H9 (cell line): ENCODE measurements at regions not wholly inside any gene's neighbourhood (a gene's known extent, or its start where the extent isn't known, plus 50 kb on each side); places are given as distances from the start of the nearest gene placed in this dataset.
A peak's percentile ranks its signal among the peaks of the same experiment; 100 is the strongest.

Source experiments
- DNase-seq: peaks from one replicate; pipeline ENCODE4 v3.0.0-alpha.2; 2017
- H2AFZ ChIP-seq: one replicate; pipeline ENCODE4 v1.6.1; 2013; ENCODE audit warnings: mild to moderate bottlenecking, low read length, control low read depth, moderate library complexity
- H2AK5ac ChIP-seq: 2 replicates; pipeline ENCODE4 v1.6.1; 2013; ENCODE audit warnings: low read length, control low read depth, mixed read lengths; ENCODE audit not compliant: insufficient read length
- H2BK120ac ChIP-seq: one replicate; pipeline ENCODE4 v1.6.1; 2013; ENCODE audit warnings: low read depth, mild to moderate bottlenecking, low read length, control low read depth, inconsistent platforms; ENCODE audit not compliant: poor library complexity, severe bottlenecking
- H2BK12ac ChIP-seq: 2 replicates; pipeline ENCODE4 v1.6.1; 2013; ENCODE audit warnings: low read length, control low read depth, mixed read lengths, low read depth; ENCODE audit not compliant: insufficient read length
- H2BK15ac ChIP-seq: 2 replicates; pipeline ENCODE4 v1.6.1; 2013; ENCODE audit warnings: low read depth, low read length, control low read depth
- H2BK20ac ChIP-seq: one replicate; pipeline ENCODE4 v1.6.1; 2013; ENCODE audit warnings: low read depth, mild to moderate bottlenecking, low read length, control low read depth, inconsistent platforms; ENCODE audit not compliant: poor library complexity, severe bottlenecking
- H2BK5ac ChIP-seq: 2 replicates; pipeline ENCODE4 v1.6.1; 2013; ENCODE audit warnings: low read length, control low read depth, mixed read lengths; ENCODE audit not compliant: insufficient read length
- H3K14ac ChIP-seq: 2 replicates; pipeline ENCODE4 v1.6.1; 2013; ENCODE audit warnings: low read length, control low read depth; ENCODE audit not compliant: insufficient read depth
- H3K18ac ChIP-seq: 2 replicates; pipeline ENCODE4 v1.6.1; 2013; ENCODE audit warnings: low read depth, mild to moderate bottlenecking, mixed read lengths, low read length, control low read depth; ENCODE audit not compliant: insufficient read length
- H3K23ac ChIP-seq: 2 replicates; pipeline ENCODE4 v1.6.1; 2013; ENCODE audit warnings: low read length, control low read depth, mixed read lengths, low read depth; ENCODE audit not compliant: insufficient read length
- H3K23me2 ChIP-seq: 2 replicates; pipeline ENCODE4 v1.6.1; 2013; ENCODE audit warnings: low read depth, mild to moderate bottlenecking, mixed read lengths, low read length, control low read depth; ENCODE audit not compliant: insufficient read length, poor library complexity, severe bottlenecking
- H3K27ac ChIP-seq: 2 replicates; pipeline ENCODE4 v1.5.1; 2013; ENCODE audit warnings: low read length, control low read depth, mixed read lengths, low read depth; ENCODE audit not compliant: insufficient read length
- H3K27me3 ChIP-seq: 2 replicates; pipeline ENCODE4 v1.6.1; 2013; ENCODE audit warnings: low read length, control low read depth, inconsistent platforms; ENCODE audit not compliant: insufficient read depth
- H3K4ac ChIP-seq: 2 replicates; pipeline ENCODE4 v1.6.1; 2013; ENCODE audit warnings: low read depth, mild to moderate bottlenecking, control low read depth, inconsistent platforms, low read length, moderate library complexity
- H3K4me1 ChIP-seq: 2 replicates; pipeline ENCODE4 v1.6.1; 2013; ENCODE audit warnings: low read length, control low read depth, inconsistent platforms; ENCODE audit not compliant: insufficient read depth
- H3K4me2 ChIP-seq: 2 replicates; pipeline ENCODE4 v1.6.1; 2013; ENCODE audit warnings: low read length, control low read depth, mixed read lengths; ENCODE audit not compliant: insufficient read length, insufficient read depth
- H3K56ac ChIP-seq: 2 replicates; pipeline ENCODE4 v1.6.1; 2013; ENCODE audit warnings: low read depth, mild to moderate bottlenecking, mixed read lengths, low read length, control low read depth; ENCODE audit not compliant: insufficient read length
- H3K79me1 ChIP-seq: 2 replicates; pipeline ENCODE4 v1.6.1; 2013; ENCODE audit warnings: low read depth, mild to moderate bottlenecking, moderate library complexity, low read length, control low read depth, inconsistent platforms; ENCODE audit not compliant: insufficient read depth, poor library complexity, severe bottlenecking
- H3K79me2 ChIP-seq: 2 replicates; pipeline ENCODE4 v1.6.1; 2013; ENCODE audit warnings: low read length, control low read depth, inconsistent platforms; ENCODE audit not compliant: insufficient read depth
- H3K9ac ChIP-seq: 2 replicates; pipeline ENCODE4 v1.6.1; 2013; ENCODE audit warnings: low read length, control low read depth, mixed read lengths; ENCODE audit not compliant: insufficient read length; ENCODE audit errors: extremely low read depth
- H3K9me3 ChIP-seq: one replicate; pipeline ENCODE4 v1.6.1; 2013; ENCODE audit warnings: low read depth, low read length, inconsistent platforms; ENCODE audit not compliant: control insufficient read depth
- H3T11ph ChIP-seq: one replicate; pipeline ENCODE4 v1.6.1; 2013; ENCODE audit warnings: mild to moderate bottlenecking, low read length, control low read depth, inconsistent platforms
- H4K20me1 ChIP-seq: one replicate; pipeline ENCODE4 v1.6.1; 2013; ENCODE audit not compliant: control insufficient read depth, insufficient read length, insufficient read depth
- H4K5ac ChIP-seq: 2 replicates; pipeline ENCODE4 v1.6.1; 2013; ENCODE audit warnings: low read depth, mild to moderate bottlenecking, mixed read lengths, low read length, control low read depth; ENCODE audit not compliant: insufficient read length
- H4K8ac ChIP-seq: replicated peaks from 2 replicates; pipeline ENCODE4 v1.6.1; 2013; ENCODE audit warnings: low read length, control low read depth, mixed read lengths, low read depth; ENCODE audit not compliant: insufficient read length
- H4K91ac ChIP-seq: 2 replicates; pipeline ENCODE4 v1.6.1; 2013; ENCODE audit warnings: low read depth, mild to moderate bottlenecking, moderate library complexity, mixed read lengths, low read length, control low read depth; ENCODE audit not compliant: insufficient read length
- H3K27ac Mint-ChIP-seq, 3 experiments: 2 replicates in 2 of 3; 3 replicates in 1 of 3; pipeline ENCODE4 v1.8.0; 2020 to 2021; ENCODE audit warnings: mixed read lengths in 3 of 3, mild to moderate bottlenecking in 1 of 3, moderate library complexity in 1 of 3
- H3K27me3 Mint-ChIP-seq: 2 replicates; pipeline ENCODE4 v1.8.0; 2021; ENCODE audit warnings: low read depth, mild to moderate bottlenecking, moderate library complexity, mixed read lengths
- H3K36me3 Mint-ChIP-seq, 3 experiments: 2 replicates in 2 of 3; 3 replicates in 1 of 3; pipeline ENCODE4 v1.8.0; 2020 to 2021; ENCODE audit warnings: low read depth in 3 of 3, mixed read lengths in 3 of 3; ENCODE audit not compliant: insufficient read depth in 1 of 3
- H3K4me1 Mint-ChIP-seq, 2 experiments: 2 replicates each; pipeline ENCODE4 v1.8.0; 2020; ENCODE audit warnings: mixed read lengths in 2 of 2
- H3K4me3 Mint-ChIP-seq, 2 experiments: 2 replicates in 1 of 2; 3 replicates in 1 of 2; pipeline ENCODE4 v1.8.0; 2020 to 2021; ENCODE audit warnings: mild to moderate bottlenecking in 2 of 2, mixed read lengths in 2 of 2, moderate library complexity in 1 of 2
- H3K9me3 Mint-ChIP-seq, 2 experiments: 2 replicates in 1 of 2; 3 replicates in 1 of 2; pipeline ENCODE4 v1.8.0; 2020; ENCODE audit warnings: mild to moderate bottlenecking in 2 of 2, mixed read lengths in 2 of 2, moderate library complexity in 1 of 2
- WGBS: extraction: QIAGEN DNeasy Blood & Tissue Kit; methylation state at CpG from one replicate; pipeline ENCODE4 v1.1.7; 2013; ENCODE audit warnings: missing lambda C conversion rate, low lambda C conversion rate, mixed read lengths; ENCODE audit not compliant: insufficient read length; ENCODE audit errors: extremely low coverage; 5-methylcytosine and 5-hydroxymethylcytosine counted together
- TF ChIP-seq, protein P1 (sequence below): fragments of 200-600 bp; sonication (generic); conservative IDR thresholded peaks from 3 replicates; pipeline ENCODE4 v1.8.0; 2021; ENCODE audit warnings: antibody characterized with exemption, mild to moderate bottlenecking

DNA sequence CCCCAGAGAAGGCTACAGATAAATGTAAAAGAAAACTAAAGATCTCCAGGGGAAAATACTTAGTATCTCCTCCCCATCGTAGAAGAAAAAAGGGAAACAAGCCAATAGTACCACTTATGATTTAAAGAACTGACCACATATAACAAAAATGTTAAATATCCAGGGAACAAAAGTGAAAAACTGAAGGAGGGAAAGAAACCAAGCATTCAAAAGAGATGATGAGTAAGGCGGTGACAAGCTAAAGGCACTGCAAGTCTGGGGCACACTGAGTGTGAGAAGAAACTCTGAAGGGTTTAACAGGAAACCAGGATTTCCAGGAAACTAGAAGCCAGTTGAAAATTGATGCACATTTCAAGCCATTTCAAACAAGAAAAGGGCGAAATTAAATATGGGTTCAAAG lies 226.3 kb downstream of the AHR start:
- H3K4me2 ChIP-seq = no peak overlapping the region
- no peaks in the 10 kb centered on the region for H4K20me1 ChIP-seq
- H3K23ac ChIP-seq = no peak overlapping the region
- no peak overlapping the region for H3K14ac ChIP-seq
- H2AFZ ChIP-seq = no peak overlapping the region
- H3K4me1 ChIP-seq = no peaks in the 10 kb centered on the region
- no peak for DNase-seq
- no peaks in the 10 kb centered on the region for H3K79me2 ChIP-seq
- H3K4ac ChIP-seq = no peak overlapping the region
- Mint-ChIP-seq H3K27ac (peak overlapping the region in 1 of 3 experiments; percentile 45; a peak in 2 of 7 replicates), H3K4me1 (peaks cover 0 to 2% of the 10 kb centered on the region in 2 experiments; a peak in 1 of 4 replicates), H3K27me3 (no peaks in the 10 kb centered on the region), H3K9me3 (no peaks in the 10 kb centered on the region), H3K36me3 (no peaks in the 10 kb centered on the region), H3K4me3 (no peak overlapping the region)
- H3K27me3 ChIP-seq = no peaks in the 10 kb centered on the region
- H3K9me3 ChIP-seq = no peaks in the 10 kb centered on the region
- no peak overlapping the region for H2BK20ac ChIP-seq
- no peak overlapping the region for H4K5ac ChIP-seq
- TF ChIP-seq, protein P1, sequence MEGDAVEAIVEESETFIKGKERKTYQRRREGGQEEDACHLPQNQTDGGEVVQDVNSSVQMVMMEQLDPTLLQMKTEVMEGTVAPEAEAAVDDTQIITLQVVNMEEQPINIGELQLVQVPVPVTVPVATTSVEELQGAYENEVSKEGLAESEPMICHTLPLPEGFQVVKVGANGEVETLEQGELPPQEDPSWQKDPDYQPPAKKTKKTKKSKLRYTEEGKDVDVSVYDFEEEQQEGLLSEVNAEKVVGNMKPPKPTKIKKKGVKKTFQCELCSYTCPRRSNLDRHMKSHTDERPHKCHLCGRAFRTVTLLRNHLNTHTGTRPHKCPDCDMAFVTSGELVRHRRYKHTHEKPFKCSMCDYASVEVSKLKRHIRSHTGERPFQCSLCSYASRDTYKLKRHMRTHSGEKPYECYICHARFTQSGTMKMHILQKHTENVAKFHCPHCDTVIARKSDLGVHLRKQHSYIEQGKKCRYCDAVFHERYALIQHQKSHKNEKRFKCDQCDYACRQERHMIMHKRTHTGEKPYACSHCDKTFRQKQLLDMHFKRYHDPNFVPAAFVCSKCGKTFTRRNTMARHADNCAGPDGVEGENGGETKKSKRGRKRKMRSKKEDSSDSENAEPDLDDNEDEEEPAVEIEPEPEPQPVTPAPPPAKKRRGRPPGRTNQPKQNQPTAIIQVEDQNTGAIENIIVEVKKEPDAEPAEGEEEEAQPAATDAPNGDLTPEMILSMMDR = no peak
- no peak overlapping the region for H3K27ac ChIP-seq
- H4K91ac ChIP-seq = no peak overlapping the region
- no peak overlapping the region for H3T11ph ChIP-seq
- no peak overlapping the region for H3K56ac ChIP-seq
- no peak overlapping the region for H2AK5ac ChIP-seq
- H3K9ac ChIP-seq = no peak overlapping the region
- H3K23me2 ChIP-seq = no peaks in the 10 kb centered on the region
- H3K79me1 ChIP-seq = no peaks in the 10 kb centered on the region
- WGBS = no CpG with 5 or more reads among the region's 3 CpGs
- no peak overlapping the region for H2BK120ac ChIP-seq
- no peak overlapping the region for H2BK12ac ChIP-seq
- no peak overlapping the region for H2BK5ac ChIP-seq
- no peak overlapping the region for H4K8ac ChIP-seq
- no peak overlapping the region for H2BK15ac ChIP-seq
- no peak overlapping the region for H3K18ac ChIP-seq
